GM21786 (cell line): ENCODE measurements at regions not wholly inside any gene's neighbourhood (a gene's known extent, or its start where the extent isn't known, plus 50 kb on each side); places are given as distances from the start of the nearest gene placed in this dataset.
A peak's percentile ranks its signal among the peaks of the same experiment; 100 is the strongest.

ENCODE experiments used
- ATAC-seq: cut with Tn5 transposase; IDR thresholded peaks from one replicate; pipeline ENCODE4 v1.9.1; 2021; ENCODE audit not compliant: unreplicated experiment

DNA sequence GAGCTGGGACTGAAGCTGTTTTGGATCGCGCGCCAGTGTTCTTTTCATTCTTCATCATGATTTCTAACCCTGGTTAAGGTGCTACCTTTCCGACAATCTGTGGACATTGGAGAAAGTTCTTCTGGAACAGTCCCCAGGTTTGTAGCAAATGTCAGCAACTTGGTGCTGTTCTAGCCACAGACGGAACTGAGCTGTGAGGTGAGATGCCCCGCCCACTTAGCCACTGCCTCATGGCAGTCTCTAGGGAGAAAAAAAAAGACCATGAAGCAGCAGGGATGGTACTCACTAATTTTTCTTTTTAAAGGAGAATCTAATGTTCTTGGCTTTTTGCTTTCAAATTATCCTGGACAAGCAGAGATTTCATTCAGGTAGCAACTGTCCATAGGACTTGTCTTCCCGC lies 72.1 kb upstream of the STK32A start:
- no peak for ATAC-seq

DNA sequence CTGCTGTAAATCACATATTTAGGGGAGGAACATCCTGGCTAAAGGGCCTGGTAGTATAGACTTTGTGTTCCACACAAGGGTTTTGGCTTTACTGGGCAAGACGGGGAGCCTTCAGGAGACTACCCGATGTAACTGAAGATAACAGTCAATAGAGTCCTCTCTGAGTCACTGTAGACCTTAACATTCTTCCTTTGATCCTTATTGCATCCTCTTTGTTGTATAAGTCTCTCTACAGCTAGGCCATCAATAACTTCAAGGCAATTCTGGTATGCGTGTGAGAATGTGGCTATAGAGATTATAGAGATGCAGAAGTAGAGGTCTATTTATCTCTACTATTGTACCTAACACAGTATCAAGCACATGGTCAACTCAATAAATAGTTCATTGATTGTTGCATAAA lies 67.3 kb upstream of the STK32A start:
- no peak for ATAC-seq

DNA sequence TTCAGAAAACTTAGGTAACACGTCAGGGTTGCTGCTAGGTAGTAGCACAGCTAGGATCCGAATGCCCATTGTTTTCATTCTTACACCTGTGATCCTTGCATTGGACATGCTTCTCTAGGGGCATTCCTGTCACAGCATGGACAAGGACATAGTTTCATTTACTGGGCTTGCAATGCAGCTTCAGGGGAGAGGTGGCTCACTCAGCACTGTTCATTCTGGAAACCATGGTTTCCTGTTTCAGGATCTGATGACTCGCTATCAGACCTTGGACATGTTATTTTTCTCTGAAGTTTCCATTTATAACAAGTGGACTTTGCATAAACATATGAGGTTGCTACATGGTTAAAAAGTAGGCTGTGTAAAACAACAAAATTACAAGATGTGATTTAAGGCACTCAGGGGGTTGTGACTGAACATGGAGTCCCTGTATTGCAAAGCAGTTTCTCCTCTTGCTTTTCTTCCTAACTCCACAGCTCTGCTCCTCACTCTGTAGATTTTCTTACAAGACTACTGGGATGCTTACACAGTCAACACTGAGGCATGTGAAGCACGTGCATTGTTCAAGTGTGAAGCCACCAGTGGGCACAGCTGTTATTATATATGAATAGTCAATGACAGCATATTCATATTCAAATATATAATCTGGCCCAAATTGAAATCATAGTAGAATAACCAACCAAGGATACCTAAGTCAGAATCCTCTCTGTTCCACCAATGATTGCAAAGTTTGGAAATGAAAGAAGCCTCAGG lies 66.1 kb upstream of the STK32A start:
- ATAC-seq = no peak

DNA sequence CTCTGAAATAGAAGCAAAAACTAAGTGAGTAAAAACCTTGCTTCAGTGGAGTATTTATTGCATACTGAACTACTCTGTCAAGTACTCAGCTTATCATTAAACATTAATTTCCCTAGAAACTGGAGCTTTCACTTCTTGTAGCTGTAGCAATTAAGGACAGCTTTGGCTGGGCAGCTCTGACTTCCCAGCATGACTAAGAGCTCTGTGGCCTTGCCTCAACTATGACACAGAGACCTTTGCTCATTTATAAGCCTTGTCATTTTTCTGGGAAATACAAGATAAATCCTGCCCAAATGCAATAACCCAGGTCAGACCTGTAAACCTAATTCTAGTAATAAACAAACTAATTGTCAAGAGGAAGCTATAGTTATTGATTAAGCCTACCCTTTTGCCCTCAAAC lies 65.4 kb upstream of the STK32A start:
- ATAC-seq = peak; percentile 67

- ATAC-seq = peak; percentile 3
Observed at GRCh38 chr5:147169901-147170300, 64.9 kb upstream of the STK32A start.

- ATAC-seq = peak; percentile 69
Observed at GRCh38 chr5:147170603-147171002, 64.2 kb upstream of the STK32A start.

- ATAC-seq = no peak
Observed at GRCh38 chr5:147174671-147175265, 60.1 kb upstream of the STK32A start.

DNA sequence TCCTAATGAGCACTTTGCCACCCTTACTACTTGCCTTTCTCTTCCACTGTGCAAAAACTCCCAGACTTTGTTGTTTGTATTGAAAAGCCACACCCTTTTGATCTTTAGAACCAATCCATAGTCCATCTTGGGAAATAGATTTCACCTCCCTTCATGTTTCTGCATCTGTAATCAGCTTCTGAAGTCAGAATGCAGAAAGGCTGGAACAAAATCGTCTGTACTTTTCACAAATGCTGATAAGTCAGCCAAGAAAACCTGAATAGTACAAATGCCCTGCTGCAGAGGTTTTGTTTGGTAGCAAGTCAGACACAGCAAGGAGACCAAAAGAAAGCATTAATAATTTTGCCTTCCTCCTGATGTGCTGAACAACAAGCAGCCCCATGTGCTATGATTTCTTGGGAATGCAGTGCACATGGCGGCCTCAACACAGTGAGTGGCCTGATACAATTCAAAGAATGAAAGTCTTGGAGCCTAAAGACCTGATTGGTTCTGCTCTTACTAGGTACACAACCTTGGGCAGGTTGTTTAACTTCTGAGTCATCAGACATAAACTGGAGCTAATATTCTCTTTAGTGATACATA lies 59.2 kb upstream of the STK32A start:
- no peak for ATAC-seq

GRCh38 chr5:147176422-147176821 lies 58.4 kb upstream of the STK32A start:
- no peak for ATAC-seq

- ATAC-seq = no peak
Observed at GRCh38 chr5:147177125-147177840, 57.5 kb upstream of the STK32A start.

GRCh38 chr5:147179562-147180147 lies 55.2 kb upstream of the STK32A start:
- no peak for ATAC-seq

GRCh38 chr5:147180751-147181150 lies 54.1 kb upstream of the STK32A start:
- no peak for ATAC-seq
